ENCODE measurements at regions not wholly inside any gene's neighbourhood (a gene's known extent, or its start where the extent isn't known, plus 50 kb on each side); places are given as distances from the start of the nearest gene placed in this dataset.

DNA sequence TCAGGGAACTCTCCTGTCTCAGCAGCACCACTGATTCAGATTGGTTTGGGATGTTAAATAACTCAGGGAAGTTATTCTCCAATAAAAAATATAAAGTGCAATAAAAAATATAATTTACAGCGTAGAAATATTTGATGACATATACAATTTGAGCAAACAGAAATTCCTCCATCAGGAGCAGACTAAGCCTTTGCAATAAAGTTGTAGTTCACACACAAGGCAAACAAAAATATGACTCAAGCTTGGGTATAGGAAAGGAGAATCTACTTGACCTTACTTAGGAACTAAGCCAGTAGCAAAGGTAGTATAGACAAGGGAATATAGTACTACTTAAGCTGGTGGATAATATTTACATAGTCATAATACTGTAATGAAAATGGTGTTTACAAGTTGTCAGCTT is 264.1 kb downstream of the KIF21A start:
- Histone ChIP-seq H3K36me3 (ENCODE audit: control insufficient read depth, insufficient read depth, low read length) (no peaks in the 10 kb centered on the region), H3K4me3 (ENCODE audit: low read depth, low read length) (no peak overlapping the region), H3K27me3 (ENCODE audit: control insufficient read depth, insufficient read depth, low read length) (no peaks in the 10 kb centered on the region)
- TF ChIP-seq, protein P1, sequence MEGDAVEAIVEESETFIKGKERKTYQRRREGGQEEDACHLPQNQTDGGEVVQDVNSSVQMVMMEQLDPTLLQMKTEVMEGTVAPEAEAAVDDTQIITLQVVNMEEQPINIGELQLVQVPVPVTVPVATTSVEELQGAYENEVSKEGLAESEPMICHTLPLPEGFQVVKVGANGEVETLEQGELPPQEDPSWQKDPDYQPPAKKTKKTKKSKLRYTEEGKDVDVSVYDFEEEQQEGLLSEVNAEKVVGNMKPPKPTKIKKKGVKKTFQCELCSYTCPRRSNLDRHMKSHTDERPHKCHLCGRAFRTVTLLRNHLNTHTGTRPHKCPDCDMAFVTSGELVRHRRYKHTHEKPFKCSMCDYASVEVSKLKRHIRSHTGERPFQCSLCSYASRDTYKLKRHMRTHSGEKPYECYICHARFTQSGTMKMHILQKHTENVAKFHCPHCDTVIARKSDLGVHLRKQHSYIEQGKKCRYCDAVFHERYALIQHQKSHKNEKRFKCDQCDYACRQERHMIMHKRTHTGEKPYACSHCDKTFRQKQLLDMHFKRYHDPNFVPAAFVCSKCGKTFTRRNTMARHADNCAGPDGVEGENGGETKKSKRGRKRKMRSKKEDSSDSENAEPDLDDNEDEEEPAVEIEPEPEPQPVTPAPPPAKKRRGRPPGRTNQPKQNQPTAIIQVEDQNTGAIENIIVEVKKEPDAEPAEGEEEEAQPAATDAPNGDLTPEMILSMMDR (IDR thresholded peaks at IDR 0.05; ENCODE audit: insufficient read depth, low read length, severe bottlenecking): no peak
- DNase-seq (ENCODE audit: low read depth): no peak
- no peak for FAIRE-seq

DNA sequence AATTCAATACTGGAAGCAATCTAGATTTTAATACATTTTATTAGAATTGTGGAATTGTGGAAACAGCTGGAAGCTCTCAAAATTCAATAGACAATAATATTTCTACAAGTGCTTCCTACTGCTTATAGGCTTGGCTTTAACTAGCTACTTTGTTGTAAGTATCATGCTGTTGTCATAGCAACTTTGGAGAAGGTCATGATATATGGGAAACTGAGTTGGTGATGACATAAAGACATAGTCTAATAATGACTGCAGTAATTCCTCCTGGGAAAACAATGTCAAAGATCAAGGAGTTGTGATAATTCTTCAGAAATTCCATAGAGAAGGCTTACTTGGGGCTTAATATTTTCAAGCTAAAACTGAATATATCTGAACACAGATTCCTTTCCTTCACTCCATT is 266.6 kb downstream of the KIF21A start:
- FAIRE-seq (no peak), DNase-seq (ENCODE audit: low read depth) (no peak)
- Histone ChIP-seq H3K36me3 (ENCODE audit: control insufficient read depth, insufficient read depth, low read length) (no peaks in the 10 kb centered on the region), H3K4me3 (ENCODE audit: low read depth, low read length) (no peak overlapping the region), H3K27me3 (ENCODE audit: control insufficient read depth, insufficient read depth, low read length) (no peaks in the 10 kb centered on the region)
- TF ChIP-seq, protein P1 (IDR thresholded peaks at IDR 0.05; ENCODE audit: insufficient read depth, low read length, severe bottlenecking): no peak

DNA sequence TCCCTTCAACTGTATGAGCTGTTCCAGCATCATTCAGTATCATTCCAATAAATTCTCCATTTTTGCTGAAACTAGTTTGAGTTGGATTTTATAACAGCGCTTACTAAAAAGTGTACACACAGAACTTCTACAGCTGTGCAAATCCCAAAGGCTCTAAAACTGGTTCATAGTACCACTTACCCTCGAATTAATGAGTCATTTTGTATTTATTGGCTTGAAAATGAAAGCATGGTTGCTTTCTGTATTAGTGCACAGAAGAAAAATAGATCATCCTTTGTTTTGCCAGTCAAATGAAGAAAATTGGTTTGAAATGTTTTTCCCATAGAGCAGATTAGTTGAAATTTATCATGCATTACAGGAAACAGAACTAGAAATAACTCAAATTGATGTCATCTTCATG is 268.3 kb upstream of the CPNE8 start:
- H3K4me3 ChIP-seq (ENCODE audit: low read depth, low read length): no peak overlapping the region
- no peaks in the 10 kb centered on the region for H3K36me3 ChIP-seq (ENCODE audit: control insufficient read depth, insufficient read depth, low read length)
- FAIRE-seq: no peak
- no peak for DNase-seq (ENCODE audit: low read depth)
- TF ChIP-seq, protein P1 (IDR thresholded peaks at IDR 0.05; ENCODE audit: insufficient read depth, low read length, severe bottlenecking): no peak
- H3K27me3 ChIP-seq (ENCODE audit: control insufficient read depth, insufficient read depth, low read length): no peaks in the 10 kb centered on the region

DNA sequence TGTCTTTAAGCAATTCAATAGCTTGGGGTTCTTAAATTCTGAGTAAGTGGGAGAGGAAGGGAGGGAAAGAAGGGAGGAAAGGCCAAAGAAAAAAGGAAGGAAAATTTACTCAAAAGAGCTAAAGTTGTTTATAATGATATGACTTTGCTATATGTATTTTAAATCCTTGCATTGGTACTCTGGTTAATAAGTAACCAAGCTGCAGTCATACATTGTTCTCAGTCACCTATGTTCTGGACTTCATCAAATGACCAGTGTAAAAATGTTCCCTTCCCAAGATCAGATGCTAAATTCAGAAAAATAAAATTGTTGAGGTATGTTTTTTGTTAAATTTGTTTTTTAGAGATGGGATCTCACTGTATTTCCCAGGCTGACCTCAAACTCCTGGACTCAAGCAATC is 259.9 kb upstream of the CPNE8 start:
- no peak for DNase-seq (ENCODE audit: low read depth)
- Histone ChIP-seq H3K4me3 (ENCODE audit: low read depth, low read length) (no peak overlapping the region), H3K27me3 (ENCODE audit: control insufficient read depth, insufficient read depth, low read length) (no peaks in the 10 kb centered on the region), H3K36me3 (ENCODE audit: control insufficient read depth, insufficient read depth, low read length) (no peaks in the 10 kb centered on the region)
- no peak for FAIRE-seq
- TF ChIP-seq, protein P1 (IDR thresholded peaks at IDR 0.05; ENCODE audit: insufficient read depth, low read length, severe bottlenecking): no peak

DNA sequence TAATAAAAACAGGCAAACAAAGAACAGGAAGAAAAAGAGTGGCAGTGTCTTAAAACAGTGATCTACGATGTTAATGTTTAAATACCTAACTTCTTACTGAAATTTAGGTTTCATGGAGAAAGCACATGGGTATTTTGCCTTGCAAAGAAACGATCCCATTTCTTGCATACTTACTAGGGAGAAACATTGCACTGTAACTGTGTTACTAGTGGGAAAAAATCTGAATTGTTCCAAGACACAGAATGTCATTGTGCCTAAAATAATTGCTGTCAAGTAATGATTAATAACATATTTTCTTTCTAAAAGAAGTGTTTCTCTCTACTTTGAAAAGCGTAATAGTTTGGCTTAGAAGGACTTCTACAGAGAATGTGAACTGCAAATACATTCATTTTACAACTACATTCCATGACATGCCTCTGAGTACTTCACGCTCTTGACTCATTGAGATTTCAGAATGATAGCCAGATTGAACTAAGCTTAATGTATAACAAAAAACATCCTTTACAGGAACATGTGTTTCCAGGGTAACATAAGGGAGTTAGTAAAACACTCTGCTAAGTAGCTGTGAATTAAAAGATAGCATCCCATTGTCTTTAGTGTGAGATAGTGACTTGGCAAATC is 256.2 kb upstream of the CPNE8 start:
- Histone ChIP-seq H3K27me3 (ENCODE audit: control insufficient read depth, insufficient read depth, low read length) (no peaks in the 10 kb centered on the region), H3K4me3 (ENCODE audit: low read depth, low read length) (no peak overlapping the region), H3K36me3 (ENCODE audit: control insufficient read depth, insufficient read depth, low read length) (no peaks in the 10 kb centered on the region)
- DNase-seq (ENCODE audit: low read depth) (no peak), FAIRE-seq (no peak)
- TF ChIP-seq, protein P1 (IDR thresholded peaks at IDR 0.05; ENCODE audit: insufficient read depth, low read length, severe bottlenecking): no peak

DNA sequence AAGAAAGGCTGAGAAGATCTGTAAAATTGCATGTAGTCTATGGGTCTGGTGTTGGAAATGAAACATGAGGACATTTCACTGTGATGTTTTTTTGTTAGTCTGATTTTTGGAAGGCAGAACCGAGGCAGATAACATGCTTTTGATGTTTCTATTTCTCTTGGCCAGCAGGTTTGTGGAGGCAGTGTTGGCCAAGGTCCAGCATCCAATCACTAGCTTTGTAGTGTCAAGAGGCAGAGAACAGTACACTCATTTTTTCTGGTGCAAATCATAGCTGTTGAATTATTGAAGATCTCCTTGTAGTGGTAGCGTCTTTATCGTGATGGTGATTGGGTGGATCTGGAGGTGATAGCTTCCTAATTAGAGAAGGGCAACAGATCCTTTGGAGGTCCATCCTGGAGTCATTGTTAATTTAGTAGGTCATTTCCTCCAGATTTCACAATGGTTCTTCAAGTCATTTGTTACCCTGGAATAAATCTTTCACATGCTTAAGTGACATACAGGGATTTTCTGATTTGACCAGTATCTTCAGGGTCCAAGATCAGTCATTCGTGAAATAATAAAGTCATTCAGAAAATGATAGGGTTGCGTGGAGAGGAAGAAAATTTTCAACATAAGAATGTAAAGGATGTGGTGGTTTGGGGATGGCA is 252.4 kb upstream of the CPNE8 start:
- Histone ChIP-seq H3K36me3 (ENCODE audit: control insufficient read depth, insufficient read depth, low read length) (no peaks in the 10 kb centered on the region), H3K4me3 (ENCODE audit: low read depth, low read length) (no peak overlapping the region), H3K27me3 (ENCODE audit: control insufficient read depth, insufficient read depth, low read length) (no peaks in the 10 kb centered on the region)
- DNase-seq (ENCODE audit: low read depth) (no peak), FAIRE-seq (no peak)
- TF ChIP-seq, protein P1 (IDR thresholded peaks at IDR 0.05; ENCODE audit: insufficient read depth, low read length, severe bottlenecking): no peak

Data from bronchial epithelial cell (primary cell).